OCI-LY7 (cell line): ENCODE measurements at regions not wholly inside any gene's neighbourhood (a gene's known extent, or its start where the extent isn't known, plus 50 kb on each side); places are given as distances from the start of the nearest gene placed in this dataset.

ENCODE experiments used
- BruUV-seq: library from RNA; stranded (reverse); fragments of 400-500 nt; replicated peaks from 2 replicates; lab custom pipeline; 2021; lab: Mats Ljungman, UMichigan
- CTCF ChIA-PET: fragments of 300-600 bp; sonication (Branson Sonifier 250); formaldehyde crosslinking; loops from one replicate; lab custom pipeline; 2022; ENCODE audit warnings: antibody characterized with exemption; ENCODE audit not compliant: unreplicated experiment; lab: Charles Lee
- POLR2A ChIA-PET: fragments of 300-600 bp; sonication (Branson Sonifier 250); formaldehyde crosslinking; loops from one replicate; lab custom pipeline; 2022; ENCODE audit warnings: antibody characterized with exemption; lab: Charles Lee
- DNase-seq: peaks from one replicate; pipeline ENCODE4 v3.0.0-alpha.2; 2015; ENCODE audit warnings: low spot score
- H2AFZ ChIP-seq: fragments of 200-600 bp; sonication (generic), shearing (Covaris generic); 2 replicates; pipeline ENCODE4 v1.6.1; 2014; ENCODE audit warnings: mild to moderate bottlenecking, antibody characterized with exemption, low read length, moderate library complexity
- H3K27ac ChIP-seq: fragments of 200-600 bp; sonication (generic); 2 replicates; pipeline ENCODE4 v1.5.1; 2014; ENCODE audit warnings: mixed run types, low read depth, mild to moderate bottlenecking, moderate library complexity, low read length, inconsistent platforms; ENCODE audit not compliant: poor library complexity, severe bottlenecking
- H3K36me3 ChIP-seq: fragments of 200-600 bp; sonication (generic); 2 replicates; pipeline ENCODE4 v1.6.1; 2014; ENCODE audit warnings: mild to moderate bottlenecking, antibody characterized with exemption, low read length, moderate library complexity, mixed read lengths; ENCODE audit not compliant: insufficient read depth
- H3K4me1 ChIP-seq: fragments of 200-600 bp; sonication (generic); 2 replicates; pipeline ENCODE4 v1.5.1; 2014; ENCODE audit warnings: mild to moderate bottlenecking, low read length; ENCODE audit not compliant: insufficient read depth, poor library complexity, severe bottlenecking
- H3K4me2 ChIP-seq: fragments of 200-600 bp; sonication (generic); 2 replicates; pipeline ENCODE4 v1.6.1; 2014; ENCODE audit warnings: mild to moderate bottlenecking, low read length
- H3K4me3 ChIP-seq: fragments of 200-600 bp; sonication (generic); 2 replicates; pipeline ENCODE4 v1.5.1; 2014; ENCODE audit warnings: mild to moderate bottlenecking, low read depth, low read length; ENCODE audit not compliant: poor library complexity, severe bottlenecking
- H3K79me2 ChIP-seq: fragments of 200-600 bp; sonication (generic); 2 replicates; pipeline ENCODE4 v1.6.1; 2016; ENCODE audit warnings: low read depth, mild to moderate bottlenecking, low read length, moderate library complexity, mixed read lengths; ENCODE audit not compliant: insufficient read depth
- H3K9me2 ChIP-seq: fragments of 200-600 bp; sonication (generic); 2 replicates; pipeline ENCODE4 v1.6.1; 2016; ENCODE audit warnings: mild to moderate bottlenecking, low read length, mixed read lengths; ENCODE audit not compliant: insufficient read depth
- H3K9me3 ChIP-seq: fragments of 200-600 bp; sonication (generic); 2 replicates; pipeline ENCODE4 v1.6.1; 2014; ENCODE audit warnings: mild to moderate bottlenecking, mixed run types, low read length, mixed read lengths
- H4K20me1 ChIP-seq: fragments of 200-600 bp; sonication (generic); 2 replicates; pipeline ENCODE4 v1.6.1; 2014; ENCODE audit warnings: mild to moderate bottlenecking, antibody characterized with exemption, low read length, moderate library complexity, mixed read lengths; ENCODE audit not compliant: insufficient read depth
- CTCF ChIP-seq: fragments of 200-600 bp; sonication (generic); conservative IDR thresholded peaks from 2 replicates; pipeline ENCODE4 v1.5.1; 2014; ENCODE audit warnings: mild to moderate bottlenecking, antibody characterized with exemption, low read length, moderate library complexity, mixed read lengths
- EZH2phosphoT487 ChIP-seq: fragments of 200-600 bp; sonication (generic); IDR thresholded peaks from 2 replicates; pipeline ENCODE4 v1.6.1; 2018; ENCODE audit warnings: low read depth, borderline replicate concordance, mild to moderate bottlenecking, mixed run types, antibody characterized with exemption, low read length, moderate library complexity, mixed read lengths
- intact Hi-C: fragments of 100-400 bp; cut with micrococcal nuclease; formaldehyde crosslinking; loops from one replicate; pipeline ENCODE4 v1.10.0; 2022; ENCODE audit not compliant: unreplicated experiment

GRCh38 chr5:52497133-52497693, 290.5 kb upstream of the ITGA1 start:
- H3K79me2 ChIP-seq = no peaks in the 10 kb centered on the region
- TF ChIP-seq EZH2phosphoT487 (no peak), CTCF (no peak)

GRCh38 chr5:52498607-52499006, 289.1 kb upstream of the ITGA1 start:
- ChIA-PET CTCF (no interaction called here), POLR2A (no interaction called here)
- Histone ChIP-seq H3K36me3 (no peaks in the 10 kb centered on the region), H3K9me3 (no peaks in the 10 kb centered on the region), H3K27ac (no peak overlapping the region), H3K4me1 (no peaks in the 10 kb centered on the region), H4K20me1 (no peaks in the 10 kb centered on the region), H3K4me2 (no peak overlapping the region), H3K79me2 (no peaks in the 10 kb centered on the region), H3K4me3 (no peak overlapping the region), H2AFZ (no peak overlapping the region), H3K9me2 (no peaks in the 10 kb centered on the region)
- intact Hi-C loops = no loop called here
- no peak for DNase-seq
- TF ChIP-seq EZH2phosphoT487 (no peak), CTCF (no peak)
- BruUV-seq = no TSS peak

More at GRCh38 chr5:52497133-52497693, 290.5 kb upstream of the ITGA1 start:
- no TSS peak for BruUV-seq
- intact Hi-C loops = no loop called here
- no peak overlapping the region for H3K4me2 ChIP-seq
- ChIA-PET CTCF (no interaction called here), POLR2A (no interaction called here)
- H3K36me3 ChIP-seq = no peaks in the 10 kb centered on the region
- H4K20me1 ChIP-seq = no peaks in the 10 kb centered on the region
- no peaks in the 10 kb centered on the region for H3K4me1 ChIP-seq
- no peak for DNase-seq
- H3K9me2 ChIP-seq = no peaks in the 10 kb centered on the region
- H3K27ac ChIP-seq = no peak overlapping the region
- H3K9me3 ChIP-seq = no peaks in the 10 kb centered on the region
- no peak overlapping the region for H3K4me3 ChIP-seq
- H2AFZ ChIP-seq = no peak overlapping the region

- H3K4me2 ChIP-seq = no peak overlapping the region
- TF ChIP-seq CTCF (no peak), EZH2phosphoT487 (no peak)
- ChIA-PET CTCF (no interaction called here), POLR2A (no interaction called here)
- no peak overlapping the region for H3K4me3 ChIP-seq
- no peaks in the 10 kb centered on the region for H3K9me2 ChIP-seq
- H3K4me1 ChIP-seq = no peaks in the 10 kb centered on the region
- H3K9me3 ChIP-seq = no peaks in the 10 kb centered on the region
- H4K20me1 ChIP-seq = no peaks in the 10 kb centered on the region
- intact Hi-C loops = no loop called here
- no peaks in the 10 kb centered on the region for H3K79me2 ChIP-seq
- DNase-seq = no peak
- BruUV-seq = no TSS peak
- no peak overlapping the region for H2AFZ ChIP-seq
- no peak overlapping the region for H3K27ac ChIP-seq
- no peaks in the 10 kb centered on the region for H3K36me3 ChIP-seq
Observed at GRCh38 chr5:52502460-52502999, 285.2 kb upstream of the ITGA1 start.
